Panc1 (cell line): ENCODE measurements at regions not wholly inside any gene's neighbourhood (a gene's known extent, or its start where the extent isn't known, plus 50 kb on each side); places are given as distances from the start of the nearest gene placed in this dataset.

Experiments
- ATAC-seq: fragments of 200-7000 bp; cut with Tn5 transposase; 2 replicates; pipeline ENCODE4 v1.9.1; 2020; ENCODE audit warnings: mild to moderate bottlenecking, moderate library complexity
- BruUV-seq: library from RNA; stranded (reverse); fragments of 400-500 nt; replicated peaks from 2 replicates; lab custom pipeline; 2021; lab: Mats Ljungman, UMichigan
- CTCF ChIA-PET: fragments of 300-600 bp; sonication (Branson Sonifier 250); formaldehyde crosslinking; loops from one replicate; lab custom pipeline; 2022; ENCODE audit warnings: antibody characterized with exemption; lab: Charles Lee
- POLR2A ChIA-PET: fragments of 300-600 bp; sonication (Branson Sonifier 250); formaldehyde crosslinking; loops from one replicate; lab custom pipeline; 2022; ENCODE audit warnings: antibody characterized with exemption; lab: Charles Lee
- DNase-seq: peaks from one replicate; pipeline ENCODE4 v3.0.0-alpha.2; 2010; ENCODE audit warnings: low read depth, low spot score
- H3K27ac ChIP-seq: 2 replicates; pipeline ENCODE4 v1.5.1; 2011; ENCODE audit warnings: mild to moderate bottlenecking, low read length, inconsistent platforms
- H3K27me3 ChIP-seq: fragments of 200-500 bp; sonication (Bioruptor generic); 2 replicates; pipeline ENCODE4 v1.6.0; 2014; ENCODE audit warnings: low read length, inconsistent platforms; ENCODE audit not compliant: control insufficient read depth, insufficient read depth
- H3K36me3 ChIP-seq: fragments of 200-500 bp; sonication (Bioruptor generic); 2 replicates; pipeline ENCODE4 v1.5.1; 2014; ENCODE audit warnings: inconsistent platforms, mild to moderate bottlenecking, low read length, moderate library complexity; ENCODE audit not compliant: control insufficient read depth, insufficient read depth
- H3K4me1 ChIP-seq: 2 replicates; pipeline ENCODE4 v1.5.1; 2011; ENCODE audit warnings: inconsistent platforms, mild to moderate bottlenecking, low read length, moderate library complexity; ENCODE audit not compliant: control insufficient read depth, insufficient read depth
- H3K4me3 ChIP-seq, 2 experiments: 2 replicates each; pipeline ENCODE4 v1.5.1; 2011 to 2012; ENCODE audit warnings: low read depth in 2 of 2, low read length in 2 of 2, mild to moderate bottlenecking in 2 of 2, inconsistent platforms in 1 of 2, moderate library complexity in 1 of 2
- H3K9me3 ChIP-seq: fragments of 200-500 bp; sonication (Bioruptor generic); 2 replicates; pipeline ENCODE4 v1.5.1; 2014; ENCODE audit warnings: low read depth, mild to moderate bottlenecking, inconsistent platforms, low read length, moderate library complexity; ENCODE audit not compliant: control insufficient read depth, insufficient read depth
- CTCF ChIP-seq: fragments of 450-650 bp; IDR thresholded peaks from 2 replicates; pipeline ENCODE4 v1.5.1; 2017; ENCODE audit warnings: mild to moderate bottlenecking
- POLR2AphosphoS5 ChIP-seq: IDR thresholded peaks from 2 replicates; pipeline ENCODE4 v1.6.1; 2012; ENCODE audit warnings: mild to moderate bottlenecking, low read depth, low read length, moderate library complexity
- REST ChIP-seq, 2 experiments: IDR thresholded peaks; 2 replicates each; pipeline ENCODE4 v1.6.1; 2011 to 2012; ENCODE audit warnings: low read depth in 2 of 2, control low read depth in 1 of 2, low read length in 1 of 2, mild to moderate bottlenecking in 1 of 2, moderate library complexity in 1 of 2; ENCODE audit not compliant: insufficient read depth in 1 of 2
- SIN3A ChIP-seq: IDR thresholded peaks from 2 replicates; pipeline ENCODE4 v1.6.1; 2012; ENCODE audit warnings: low read depth, mild to moderate bottlenecking, low read length, moderate library complexity, borderline replicate concordance; ENCODE audit not compliant: insufficient read depth
- TCF7L2 ChIP-seq: IDR thresholded peaks from 2 replicates; pipeline ENCODE4 v1.6.1; 2011; ENCODE audit warnings: mild to moderate bottlenecking, low read depth, low read length, inconsistent platforms
- in situ Hi-C: cut with HindIII; loops from 2 replicates; pipeline ENCODE4 v1.10.0; 2016; ENCODE audit warnings: low sequenced_read_pairs, low pct_unique_long_range_greater_than_20kb
- intact Hi-C: fragments of 100-400 bp; cut with micrococcal nuclease; formaldehyde crosslinking; loops from one replicate; pipeline ENCODE4 v1.10.0; 2022; ENCODE audit not compliant: unreplicated experiment

- DNase-seq (no peak), ATAC-seq (no peak)
- Histone ChIP-seq H3K4me1 (no peaks in the 10 kb centered on the region), H3K9me3 (no peaks in the 10 kb centered on the region), H3K36me3 (no peaks in the 10 kb centered on the region), H3K27me3 (no peaks in the 10 kb centered on the region), H3K4me3 (no peak overlapping the region), H3K27ac (no peak overlapping the region)
- in situ Hi-C loops (no loop called here), intact Hi-C loops (no loop called here)
- POLR2A ChIA-PET = no interaction called here
- TF ChIP-seq POLR2AphosphoS5 (no peak), CTCF (no peak)
- CTCF ChIA-PET = no interaction called here
- BruUV-seq = no TSS peak
Measured at GRCh38 chr9:6072865-6073264, 57.4 kb upstream of the RANBP6 start.

- no peaks in the 10 kb centered on the region for H3K36me3 ChIP-seq
- TF ChIP-seq SIN3A = no peak
- TF ChIP-seq TCF7L2 = no peak
- no peak for TF ChIP-seq REST (IDR thresholded peaks at IDR 0.05; ENCODE audit: insufficient read depth in 1 of 2, low read depth in 2 of 2, low read length in 1 of 2)
- TF ChIP-seq POLR2AphosphoS5 = no peak
- no peak for TF ChIP-seq CTCF
- ChIA-PET POLR2A (no interaction called here), CTCF (no interaction called here)
- no peak overlapping the region for H3K4me3 ChIP-seq
- no peak for DNase-seq
- H3K27me3 ChIP-seq = no peaks in the 10 kb centered on the region
- intact Hi-C loops (no loop called here), in situ Hi-C loops (no loop called here)
- no peaks in the 10 kb centered on the region for H3K4me1 ChIP-seq
- no peak overlapping the region for H3K27ac ChIP-seq
- no peaks in the 10 kb centered on the region for H3K9me3 ChIP-seq
- no peak for ATAC-seq
- no TSS peak for BruUV-seq
Measured at GRCh38 chr9:6072453-6072852, 57.0 kb upstream of the RANBP6 start.

GRCh38 chr9:6068983-6069382, 53.6 kb upstream of the RANBP6 start:
- TF ChIP-seq POLR2AphosphoS5 (no peak), SIN3A (no peak), REST (IDR thresholded peaks at IDR 0.05; ENCODE audit: insufficient read depth in 1 of 2, low read depth in 2 of 2, low read length in 1 of 2) (no peak), CTCF (no peak), TCF7L2 (no peak)
- DNase-seq (no peak), ATAC-seq (no peak)
- ChIA-PET POLR2A (no interaction called here), CTCF (no interaction called here)
- H3K36me3 ChIP-seq = no peaks in the 10 kb centered on the region
- in situ Hi-C loops (no loop called here), intact Hi-C loops (no loop called here)
- H3K27ac ChIP-seq = no peak overlapping the region
- no TSS peak for BruUV-seq
- H3K9me3 ChIP-seq = no peaks in the 10 kb centered on the region
- no peaks in the 10 kb centered on the region for H3K4me1 ChIP-seq
- no peaks in the 10 kb centered on the region for H3K27me3 ChIP-seq
- H3K4me3 ChIP-seq = no peak overlapping the region
